ENCODE measurements at regions not wholly inside any gene's neighbourhood (a gene's known extent, or its start where the extent isn't known, plus 50 kb on each side); places are given as distances from the start of the nearest gene placed in this dataset.

DNA sequence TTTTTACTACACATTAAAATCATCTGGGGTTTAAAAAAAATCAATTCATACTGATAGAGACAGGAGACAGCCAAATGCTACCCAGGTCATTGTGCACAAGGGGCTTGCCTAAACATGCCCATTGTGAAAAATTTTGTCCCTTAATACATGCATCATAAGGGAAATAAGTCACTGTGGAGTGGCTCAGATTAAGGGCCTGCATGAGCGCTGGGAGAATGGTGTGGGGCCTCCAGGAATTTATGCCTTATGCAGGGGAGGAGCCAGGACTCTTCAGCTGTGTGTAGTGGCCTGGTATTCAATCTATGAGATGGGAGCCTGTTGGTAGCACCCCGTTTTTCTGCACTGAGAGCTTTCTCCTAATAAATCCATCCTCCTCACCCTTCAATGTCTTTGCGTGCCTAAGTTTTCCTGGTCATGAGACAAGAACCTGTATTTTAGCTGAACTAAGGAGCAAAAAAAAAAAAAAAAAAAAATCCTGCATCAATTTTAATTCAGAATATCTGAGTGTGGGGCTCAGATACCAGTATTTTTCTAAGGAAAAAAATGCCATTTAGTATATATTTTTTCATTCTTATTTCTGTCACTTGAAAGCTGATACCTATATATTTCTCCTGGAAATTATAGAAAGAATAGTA, 997.6 kb upstream of the ATXN8OS start:
- intact Hi-C loops (cut with micrococcal nuclease; ENCODE audit: unreplicated experiment) = no loop called here
- Mint-ChIP-seq H3K9me3 (ENCODE audit: unreplicated experiment) (no peaks in the 10 kb centered on the region), H3K4me3 (ENCODE audit: unreplicated experiment) (no peak overlapping the region), H3K4me1 (ENCODE audit: low read depth, unreplicated experiment) (no peaks in the 10 kb centered on the region), H3K27ac (ENCODE audit: unreplicated experiment) (no peak overlapping the region), H3K36me3 (ENCODE audit: insufficient read depth, unreplicated experiment) (no peaks in the 10 kb centered on the region), H3K27me3 (ENCODE audit: insufficient read depth, unreplicated experiment) (no peaks in the 10 kb centered on the region)
- TF ChIP-seq, protein P1, sequence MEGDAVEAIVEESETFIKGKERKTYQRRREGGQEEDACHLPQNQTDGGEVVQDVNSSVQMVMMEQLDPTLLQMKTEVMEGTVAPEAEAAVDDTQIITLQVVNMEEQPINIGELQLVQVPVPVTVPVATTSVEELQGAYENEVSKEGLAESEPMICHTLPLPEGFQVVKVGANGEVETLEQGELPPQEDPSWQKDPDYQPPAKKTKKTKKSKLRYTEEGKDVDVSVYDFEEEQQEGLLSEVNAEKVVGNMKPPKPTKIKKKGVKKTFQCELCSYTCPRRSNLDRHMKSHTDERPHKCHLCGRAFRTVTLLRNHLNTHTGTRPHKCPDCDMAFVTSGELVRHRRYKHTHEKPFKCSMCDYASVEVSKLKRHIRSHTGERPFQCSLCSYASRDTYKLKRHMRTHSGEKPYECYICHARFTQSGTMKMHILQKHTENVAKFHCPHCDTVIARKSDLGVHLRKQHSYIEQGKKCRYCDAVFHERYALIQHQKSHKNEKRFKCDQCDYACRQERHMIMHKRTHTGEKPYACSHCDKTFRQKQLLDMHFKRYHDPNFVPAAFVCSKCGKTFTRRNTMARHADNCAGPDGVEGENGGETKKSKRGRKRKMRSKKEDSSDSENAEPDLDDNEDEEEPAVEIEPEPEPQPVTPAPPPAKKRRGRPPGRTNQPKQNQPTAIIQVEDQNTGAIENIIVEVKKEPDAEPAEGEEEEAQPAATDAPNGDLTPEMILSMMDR (IDR thresholded peaks at IDR 0.05; ENCODE audit: insufficient read depth in 1 of 2, low read depth in 1 of 2, low read length in 1 of 2, severe bottlenecking in 1 of 2, unreplicated experiment in 1 of 2) = no peak
- H3K4me3 ChIP-seq (ENCODE audit: low read depth, low read length) = no peak overlapping the region
- no peaks in the 10 kb centered on the region for H3K4me1 ChIP-seq
- peaks cover 6% of the 10 kb centered on the region; the same call in 1 of the 2 replicates for H3K9me3 ChIP-seq
- DNase-seq = no peak
- no peaks in the 10 kb centered on the region for H3K36me3 ChIP-seq (ENCODE audit: control insufficient read depth, insufficient read depth, low read length)
- ChIA-PET POLR2A (no interaction called here), CTCF (no interaction called here)
- no TSS peak for BruUV-seq (replicated peaks)
- H3K27me3 ChIP-seq (replicated peaks; ENCODE audit: control insufficient read depth, insufficient read depth, low read length) = no peaks in the 10 kb centered on the region

DNA sequence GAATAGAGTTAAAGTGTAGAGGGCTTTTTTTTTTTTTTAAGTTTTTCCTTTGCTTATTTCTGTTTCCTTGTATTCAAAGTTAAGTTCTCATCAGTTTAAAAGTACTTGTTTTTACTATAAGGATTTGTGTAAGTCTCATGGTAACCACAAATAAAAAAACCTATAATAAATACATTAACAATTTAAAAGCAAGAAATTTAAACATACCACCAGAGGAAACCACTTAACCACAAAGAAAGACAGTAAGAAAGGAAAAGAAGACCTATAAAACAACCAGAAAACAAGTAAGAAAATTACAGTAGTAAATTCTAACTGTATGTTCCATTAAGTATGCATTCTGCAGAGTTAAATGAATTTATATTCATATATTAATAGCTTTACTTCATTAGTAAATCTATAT, 999.1 kb upstream of the ATXN8OS start:
- Mint-ChIP-seq H3K9me3 (ENCODE audit: unreplicated experiment) (no peaks in the 10 kb centered on the region), H3K4me1 (ENCODE audit: low read depth, unreplicated experiment) (no peaks in the 10 kb centered on the region), H3K4me3 (ENCODE audit: unreplicated experiment) (no peak overlapping the region), H3K36me3 (ENCODE audit: insufficient read depth, unreplicated experiment) (no peaks in the 10 kb centered on the region), H3K27me3 (ENCODE audit: insufficient read depth, unreplicated experiment) (no peaks in the 10 kb centered on the region), H3K27ac (ENCODE audit: unreplicated experiment) (no peak overlapping the region)
- no peak for DNase-seq
- BruUV-seq (replicated peaks) = no TSS peak
- POLR2A ChIA-PET = no interaction called here
- TF ChIP-seq, protein P1 (IDR thresholded peaks at IDR 0.05; ENCODE audit: insufficient read depth in 1 of 2, low read depth in 1 of 2, low read length in 1 of 2, severe bottlenecking in 1 of 2, unreplicated experiment in 1 of 2) = no peak
- CTCF ChIA-PET = no interaction called here
- no peaks in the 10 kb centered on the region for H3K27me3 ChIP-seq (replicated peaks; ENCODE audit: control insufficient read depth, insufficient read depth, low read length)
- no peak overlapping the region for H3K4me3 ChIP-seq (ENCODE audit: low read depth, low read length)
- H3K36me3 ChIP-seq (ENCODE audit: control insufficient read depth, insufficient read depth, low read length) = no peaks in the 10 kb centered on the region
- intact Hi-C loops (cut with micrococcal nuclease; ENCODE audit: unreplicated experiment) = no loop called here
- H3K4me1 ChIP-seq = no peaks in the 10 kb centered on the region
- peaks cover 6% of the 10 kb centered on the region; the same call in 1 of the 2 replicates for H3K9me3 ChIP-seq

- Mint-ChIP-seq H3K36me3 (ENCODE audit: insufficient read depth, unreplicated experiment) (no peaks in the 10 kb centered on the region), H3K4me1 (ENCODE audit: low read depth, unreplicated experiment) (no peaks in the 10 kb centered on the region), H3K4me3 (ENCODE audit: unreplicated experiment) (no peak overlapping the region), H3K9me3 (ENCODE audit: unreplicated experiment) (no peaks in the 10 kb centered on the region), H3K27me3 (ENCODE audit: insufficient read depth, unreplicated experiment) (no peaks in the 10 kb centered on the region), H3K27ac (ENCODE audit: unreplicated experiment) (no peak overlapping the region)
- peaks cover 6% of the 10 kb centered on the region; the same call in 1 of the 2 replicates for H3K9me3 ChIP-seq
- no peak overlapping the region for H3K4me3 ChIP-seq (ENCODE audit: low read depth, low read length)
- BruUV-seq (replicated peaks) = no TSS peak
- TF ChIP-seq, protein P1 (IDR thresholded peaks at IDR 0.05; ENCODE audit: insufficient read depth in 1 of 2, low read depth in 1 of 2, low read length in 1 of 2, severe bottlenecking in 1 of 2, unreplicated experiment in 1 of 2) = no peak
- H3K27me3 ChIP-seq (replicated peaks; ENCODE audit: control insufficient read depth, insufficient read depth, low read length) = no peaks in the 10 kb centered on the region
- POLR2A ChIA-PET = no interaction called here
- intact Hi-C loops (cut with micrococcal nuclease; ENCODE audit: unreplicated experiment) = no loop called here
- no peaks in the 10 kb centered on the region for H3K36me3 ChIP-seq (ENCODE audit: control insufficient read depth, insufficient read depth, low read length)
- H3K4me1 ChIP-seq = no peaks in the 10 kb centered on the region
- CTCF ChIA-PET = no interaction called here
- no peak for DNase-seq
Observed at GRCh38 chr13:69107436-69107835, 1000.2 kb upstream of the ATXN8OS start.

Measured in Caco-2 (cell line).